Testis (tissue), 2 donors: ENCODE measurements at regions not wholly inside any gene's neighbourhood (a gene's known extent, or its start where the extent isn't known, plus 50 kb on each side); places are given as distances from the start of the nearest gene placed in this dataset.

Source experiments
- DNase-seq: peaks from one replicate; pipeline ENCODE4 v3.0.0-alpha.2; 2019
- H3K27ac ChIP-seq, 2 donors: fragments of 200-600 bp; sonication (generic); one replicate each; pipeline ENCODE4 v1.5.1; 2019
- H3K27me3 ChIP-seq: fragments of 200-600 bp; sonication (generic); one replicate; pipeline ENCODE4 v1.5.1; 2019
- H3K36me3 ChIP-seq: fragments of 200-600 bp; sonication (generic); one replicate; pipeline ENCODE4 v1.5.1; 2017; ENCODE audit warnings: low read depth; ENCODE audit errors: missing control alignments
- H3K4me1 ChIP-seq: fragments of 200-600 bp; sonication (generic); one replicate; pipeline ENCODE4 v1.5.1; 2019
- H3K4me3 ChIP-seq, 2 donors: fragments of 200-600 bp; sonication (generic); one replicate each; pipeline ENCODE4 v1.5.1; 2017 to 2019
- H3K9me3 ChIP-seq: fragments of 200-600 bp; sonication (generic); one replicate; pipeline ENCODE4 v1.5.1; 2017
- CTCF ChIP-seq, 3 experiments: fragments of 450-650 bp in 2 of 3; fragments of 200-600 bp in 1 of 3; sonication (generic) in 1 of 3; IDR thresholded peaks; one replicate each; pipeline ENCODE4 v1.5.1; 2016 to 2019; ENCODE audit warnings: antibody characterized with exemption in 3 of 3, mild to moderate bottlenecking in 2 of 3, moderate library complexity in 1 of 3
- POLR2A ChIP-seq: fragments of 450-650 bp; IDR thresholded peaks from one replicate; pipeline ENCODE4 v1.6.1; 2017; ENCODE audit warnings: antibody characterized with exemption, mild to moderate bottlenecking, moderate library complexity
- WGBS, 2 donors: methylation state at CpG; one replicate each; pipeline ENCODE4 v1.1.5; 2018; 5-methylcytosine and 5-hydroxymethylcytosine counted together
- intact Hi-C: fragments of 100-400 bp; cut with DNase I; formaldehyde crosslinking; loops from one replicate; pipeline ENCODE4 v1.15.1; 2023; ENCODE audit warnings: low total_unique reads

GRCh38 chr19:16025108-16026101 is 50.9 kb upstream of the TPM4 start:
- intact Hi-C loops, result no loop called here
- Histone ChIP-seq H3K27me3 (no peaks in the 10 kb centered on the region), H3K9me3 (no peaks in the 10 kb centered on the region), H3K4me1 (no peaks in the 10 kb centered on the region), H3K36me3 (no peaks in the 10 kb centered on the region), H3K4me3 (no peak overlapping the region), H3K27ac (no peak overlapping the region)
- peak in 2 of 3 experiments; percentile 36 to 51 for TF ChIP-seq CTCF (IDR thresholded peaks at IDR 0.05)
- no peak for TF ChIP-seq POLR2A
- 66 to 72% methylated on average over 5 to 20 of the region's 20 CpGs for WGBS, 2 donors
- DNase-seq, result peak; percentile 64

GRCh38 chr19:16026131-16026530 is 50.2 kb upstream of the TPM4 start:
- Histone ChIP-seq H3K27me3 (no peaks in the 10 kb centered on the region), H3K27ac (no peak overlapping the region), H3K4me1 (no peaks in the 10 kb centered on the region), H3K4me3 (no peak overlapping the region), H3K36me3 (no peaks in the 10 kb centered on the region), H3K9me3 (no peaks in the 10 kb centered on the region)
- 78 to 89% methylated on average over 13 to 19 of the region's 19 CpGs for WGBS, 2 donors
- intact Hi-C loops, result no loop called here
- no peak for DNase-seq
- TF ChIP-seq POLR2A, result no peak
- no peak for TF ChIP-seq CTCF (IDR thresholded peaks at IDR 0.05)
